Thyroid gland (tissue), 4 donors: ENCODE measurements at regions not wholly inside any gene's neighbourhood (a gene's known extent, or its start where the extent isn't known, plus 50 kb on each side); places are given as distances from the start of the nearest gene placed in this dataset.

Experiments
- CTCF ChIP-seq, 6 experiments: fragments of 200-600 bp in 3 of 6; fragments of 450-650 bp in 3 of 6; sonication (generic) in 3 of 6; IDR thresholded peaks; one replicate each; pipeline ENCODE4 v1.5.1; 2016 to 2019; ENCODE audit warnings: antibody characterized with exemption in 6 of 6, mild to moderate bottlenecking in 2 of 6, inconsistent platforms in 1 of 6, moderate library complexity in 1 of 6
- POLR2A ChIP-seq, 2 donors: fragments of 450-650 bp; IDR thresholded peaks; one replicate each; pipeline ENCODE4 v1.6.1; 2017; ENCODE audit warnings: antibody characterized with exemption in 2 of 2, mild to moderate bottlenecking in 2 of 2, moderate library complexity in 1 of 2

GRCh38 chr22:49040111-49040510 lies 787.6 kb downstream of the BRD1 start:
- TF ChIP-seq CTCF (IDR thresholded peaks at IDR 0.05): no peak
- TF ChIP-seq POLR2A (IDR thresholded peaks at IDR 0.05): no peak
